Ectodermal cell (in vitro differentiated cells): ENCODE measurements at regions not wholly inside any gene's neighbourhood (a gene's known extent, or its start where the extent isn't known, plus 50 kb on each side); places are given as distances from the start of the nearest gene placed in this dataset.
"Not testable (repeated sequence)": the region's sequence is repeated elsewhere in the genome, so short reads cannot be mapped to it uniquely, and the experiment has no call there.

ENCODE experiments used
- H3K27ac ChIP-seq: 2 replicates; pipeline ENCODE4 v1.7.0; 2013; ENCODE audit warnings: mild to moderate bottlenecking, low read depth, low read length; ENCODE audit not compliant: insufficient read depth, poor library complexity, severe bottlenecking
- H3K27me3 ChIP-seq: 2 replicates; pipeline ENCODE4 v1.7.0; 2013; ENCODE audit warnings: mild to moderate bottlenecking, low read length; ENCODE audit not compliant: insufficient read depth, control insufficient read depth, poor library complexity, severe bottlenecking
- H3K36me3 ChIP-seq: one replicate; pipeline ENCODE4 v1.7.0; 2013; ENCODE audit warnings: low read length; ENCODE audit not compliant: control insufficient read depth, insufficient read depth
- H3K4me1 ChIP-seq: one replicate; pipeline ENCODE4 v1.7.0; 2013; ENCODE audit warnings: low read length; ENCODE audit not compliant: control insufficient read depth, insufficient read depth
- H3K4me3 ChIP-seq: 2 replicates; pipeline ENCODE4 v1.7.0; 2013; ENCODE audit warnings: low read depth, low read length, control low read depth; ENCODE audit not compliant: insufficient read depth
- H3K9me3 ChIP-seq: 2 replicates; pipeline ENCODE4 v1.7.0; 2013; ENCODE audit warnings: mild to moderate bottlenecking, low read length, moderate library complexity; ENCODE audit not compliant: control insufficient read depth
- WGBS, 2 experiments: methylation state at CpG; one replicate each; pipeline ENCODE4 v1.1.7; 2013; ENCODE audit warnings: missing lambda C conversion rate in 2 of 2; 5-methylcytosine and 5-hydroxymethylcytosine counted together

- no peaks in the 10 kb centered on the region for H3K36me3 ChIP-seq
- H3K27me3 ChIP-seq: no peaks in the 10 kb centered on the region
- WGBS, 2 experiments: 94 to 95% methylated on average over 6 of the region's 6 CpGs
These were observed 204.9 kb upstream of the LINGO1 start for GRCh38 chr15:77837649-77838025.

GRCh38 chr15:77836906-77837648 is 204.4 kb upstream of the LINGO1 start:
- Histone ChIP-seq H3K36me3 (no peaks in the 10 kb centered on the region), H3K4me1 (peaks cover 6% of the 10 kb centered on the region), H3K4me3 (no peak overlapping the region), H3K27ac (no peak overlapping the region), H3K9me3 (no peaks in the 10 kb centered on the region), H3K27me3 (no peaks in the 10 kb centered on the region)
- WGBS, 2 experiments: 83 to 87% methylated on average over 12 of the region's 12 CpGs

More at GRCh38 chr15:77837649-77838025, 204.9 kb upstream of the LINGO1 start:
- Histone ChIP-seq H3K9me3 (no peaks in the 10 kb centered on the region), H3K4me1 (peaks cover under 1% of the 10 kb centered on the region), H3K4me3 (no peak overlapping the region), H3K27ac (no peak overlapping the region)

DNA sequence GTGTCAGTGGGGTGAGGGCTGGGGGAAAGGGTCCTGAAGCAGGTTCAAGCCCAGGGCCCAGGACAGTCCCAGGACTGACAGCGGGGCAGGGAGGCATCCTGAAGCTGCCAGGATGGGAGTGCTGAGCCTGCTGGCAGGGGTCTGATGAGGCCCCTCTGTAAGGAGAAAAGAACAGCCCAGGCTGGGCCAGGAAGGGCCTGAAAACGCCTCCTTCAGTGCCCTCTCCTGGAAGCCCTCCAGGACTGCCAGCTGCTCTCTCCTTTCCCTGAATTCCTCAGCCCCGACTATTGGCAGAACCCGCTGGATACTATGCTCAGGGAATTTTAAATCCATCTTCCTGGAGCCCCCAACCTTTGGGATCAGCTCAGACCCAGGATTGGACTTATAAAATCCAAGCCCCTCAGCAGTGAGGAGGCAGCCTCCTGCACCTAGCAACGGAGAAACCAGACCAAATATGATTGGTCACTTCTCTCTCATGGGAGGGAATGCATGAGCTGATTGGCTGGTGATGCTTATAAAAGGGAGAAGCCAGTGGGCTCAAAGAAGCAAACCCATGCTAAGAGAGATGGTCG is 203.5 kb upstream of the LINGO1 start:
- H3K36me3 ChIP-seq: no peaks in the 10 kb centered on the region
- no peak overlapping the region for H3K27ac ChIP-seq
- WGBS, 2 experiments: 37 to 42% methylated on average over 6 of the region's 6 CpGs
- H3K4me1 ChIP-seq: peaks cover 12% of the 10 kb centered on the region
- H3K4me3 ChIP-seq: no peak overlapping the region
- no peaks in the 10 kb centered on the region for H3K27me3 ChIP-seq
- H3K9me3 ChIP-seq: no peaks in the 10 kb centered on the region

DNA sequence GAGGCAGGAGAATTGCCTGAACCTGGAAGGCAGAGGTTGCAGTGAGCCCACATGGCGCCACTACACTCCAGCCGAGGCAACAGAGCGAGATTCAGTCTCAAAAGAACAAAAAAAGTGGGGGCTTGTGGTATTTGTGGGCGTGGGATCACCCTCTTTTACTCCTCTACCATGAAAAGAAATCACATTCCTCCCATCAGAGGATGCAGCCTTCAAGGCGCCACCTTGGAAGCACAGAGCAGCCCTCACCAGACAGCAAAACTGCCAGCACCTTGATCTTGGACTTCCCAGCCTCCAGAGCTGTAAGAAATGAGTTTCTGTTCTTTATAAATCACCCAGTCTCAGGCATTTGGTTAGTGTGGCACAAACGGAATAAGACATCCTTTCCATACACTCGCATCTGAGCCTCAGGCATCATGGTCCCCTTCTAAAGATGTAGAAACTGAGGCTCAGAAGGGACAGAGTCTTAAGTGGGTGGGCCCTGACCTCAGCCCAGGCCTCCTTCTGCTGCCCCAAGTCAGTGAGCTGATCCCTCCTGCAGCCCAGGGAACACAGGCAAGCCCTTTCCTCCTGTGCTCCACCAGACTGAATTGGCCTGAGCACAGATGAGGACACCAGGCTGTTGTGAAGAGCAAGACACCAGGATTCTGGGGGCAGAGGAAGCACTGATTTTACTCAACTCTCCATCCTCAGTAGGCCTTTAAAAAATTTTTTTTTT is 201.7 kb upstream of the LINGO1 start:
- Histone ChIP-seq H3K27me3 (no peaks in the 10 kb centered on the region), H3K36me3 (no peaks in the 10 kb centered on the region), H3K4me1 (peaks cover 12% of the 10 kb centered on the region), H3K27ac (no peak overlapping the region), H3K4me3 (no peak overlapping the region), H3K9me3 (no peaks in the 10 kb centered on the region)
- WGBS, 2 experiments: 91 to 93% methylated on average over 7 of the region's 7 CpGs

- WGBS, 2 experiments: 86 to 90% methylated on average over 2 of the region's 2 CpGs
- no peaks in the 10 kb centered on the region for H3K9me3 ChIP-seq
- H3K4me3 ChIP-seq: no peak overlapping the region
- H3K4me1 ChIP-seq: peaks cover 12% of the 10 kb centered on the region
- H3K27ac ChIP-seq: no peak overlapping the region
- H3K27me3 ChIP-seq: no peaks in the 10 kb centered on the region
- H3K36me3 ChIP-seq: no peaks in the 10 kb centered on the region
These were observed 200.2 kb upstream of the LINGO1 start for GRCh38 chr15:77832874-77833273.

- Histone ChIP-seq H3K36me3 (no peaks in the 10 kb centered on the region), H3K4me1 (peaks cover 12% of the 10 kb centered on the region), H3K9me3 (no peaks in the 10 kb centered on the region), H3K4me3 (no peak overlapping the region), H3K27me3 (no peaks in the 10 kb centered on the region), H3K27ac (no peak overlapping the region)
- 76 to 79% methylated on average over 4 of the region's 4 CpGs for WGBS, 2 experiments
These were observed 199.3 kb upstream of the LINGO1 start for GRCh38 chr15:77831986-77832385.

DNA sequence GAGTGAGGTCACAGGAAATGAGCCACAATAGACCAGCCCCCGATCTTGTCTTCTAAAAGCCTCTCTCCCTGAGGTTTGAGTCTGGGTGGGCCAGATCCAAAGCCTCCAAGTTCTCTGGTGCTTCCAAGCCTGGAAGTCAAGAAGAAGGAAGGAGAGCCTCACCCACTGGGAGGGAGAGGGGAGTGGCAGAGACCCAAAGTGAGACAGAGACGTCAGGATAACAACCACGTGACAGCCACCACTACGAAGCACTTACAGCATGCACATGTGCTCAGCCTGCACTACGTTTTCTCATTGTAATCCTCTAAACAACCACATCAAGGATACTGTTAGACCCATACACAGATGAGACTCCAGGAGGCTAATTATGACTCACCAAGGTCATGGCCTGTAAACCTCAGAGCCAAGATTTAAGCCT is 197.3 kb upstream of the LINGO1 start:
- no peak overlapping the region for H3K4me3 ChIP-seq
- H3K27ac ChIP-seq: no peak overlapping the region
- no peaks in the 10 kb centered on the region for H3K36me3 ChIP-seq
- H3K9me3 ChIP-seq: no peaks in the 10 kb centered on the region
- H3K27me3 ChIP-seq: no peaks in the 10 kb centered on the region
- 71 to 77% methylated on average over 5 of the region's 5 CpGs for WGBS, 2 experiments
- peaks cover 12% of the 10 kb centered on the region for H3K4me1 ChIP-seq

DNA sequence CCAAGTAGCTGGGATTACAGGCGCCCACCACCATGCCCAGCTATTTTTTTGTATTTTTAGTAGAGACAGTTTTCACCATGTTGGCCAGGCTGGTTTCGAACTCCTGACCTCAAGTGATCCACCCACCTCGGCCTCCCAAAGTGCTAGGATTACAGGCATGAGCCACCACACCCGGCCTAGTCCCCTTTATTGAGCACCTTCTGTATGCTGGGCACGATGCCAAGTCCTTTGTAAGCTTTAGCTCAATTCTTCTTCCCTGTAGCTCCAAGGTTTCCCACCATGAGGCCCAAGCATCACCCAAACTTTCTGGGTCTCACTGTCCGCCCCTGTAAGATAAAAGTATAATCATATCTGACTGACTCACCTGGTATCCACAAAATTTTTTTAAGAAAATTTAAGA is 196.6 kb upstream of the LINGO1 start:
- 85 to 92% methylated on average over 5 to 6 of the region's 6 CpGs for WGBS, 2 experiments
- not testable (repeated sequence) for H3K27me3 ChIP-seq, H3K4me3 ChIP-seq, H3K36me3 ChIP-seq, H3K27ac ChIP-seq, H3K9me3 ChIP-seq
- peaks cover 12% of the 10 kb centered on the region for H3K4me1 ChIP-seq

DNA sequence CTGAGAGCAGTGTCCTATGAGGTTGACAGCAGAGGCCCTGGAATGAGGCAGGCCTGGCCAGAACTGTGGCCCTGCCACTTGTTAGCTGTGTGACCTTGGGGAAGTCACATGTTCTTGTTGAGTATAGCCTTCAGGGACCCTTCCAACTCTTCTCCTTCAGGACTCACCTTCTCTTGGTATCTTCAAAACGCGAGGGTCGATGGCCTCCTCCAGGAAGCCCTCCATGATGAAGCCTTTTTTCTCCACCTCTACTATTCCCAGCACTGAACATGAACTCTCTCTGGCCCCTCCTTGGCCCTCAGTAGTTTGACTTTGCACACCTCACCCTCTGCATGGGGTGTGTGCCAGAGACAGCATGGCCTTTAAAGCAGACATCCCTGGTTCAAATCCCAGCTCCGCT is 195.1 kb upstream of the LINGO1 start:
- Histone ChIP-seq H3K27ac (no peak overlapping the region), H3K27me3 (no peaks in the 10 kb centered on the region), H3K9me3 (no peaks in the 10 kb centered on the region), H3K4me1 (peaks cover 12% of the 10 kb centered on the region), H3K4me3 (no peak overlapping the region), H3K36me3 (no peaks in the 10 kb centered on the region)
- WGBS, 2 experiments: 93 to 96% methylated on average over 4 of the region's 4 CpGs

DNA sequence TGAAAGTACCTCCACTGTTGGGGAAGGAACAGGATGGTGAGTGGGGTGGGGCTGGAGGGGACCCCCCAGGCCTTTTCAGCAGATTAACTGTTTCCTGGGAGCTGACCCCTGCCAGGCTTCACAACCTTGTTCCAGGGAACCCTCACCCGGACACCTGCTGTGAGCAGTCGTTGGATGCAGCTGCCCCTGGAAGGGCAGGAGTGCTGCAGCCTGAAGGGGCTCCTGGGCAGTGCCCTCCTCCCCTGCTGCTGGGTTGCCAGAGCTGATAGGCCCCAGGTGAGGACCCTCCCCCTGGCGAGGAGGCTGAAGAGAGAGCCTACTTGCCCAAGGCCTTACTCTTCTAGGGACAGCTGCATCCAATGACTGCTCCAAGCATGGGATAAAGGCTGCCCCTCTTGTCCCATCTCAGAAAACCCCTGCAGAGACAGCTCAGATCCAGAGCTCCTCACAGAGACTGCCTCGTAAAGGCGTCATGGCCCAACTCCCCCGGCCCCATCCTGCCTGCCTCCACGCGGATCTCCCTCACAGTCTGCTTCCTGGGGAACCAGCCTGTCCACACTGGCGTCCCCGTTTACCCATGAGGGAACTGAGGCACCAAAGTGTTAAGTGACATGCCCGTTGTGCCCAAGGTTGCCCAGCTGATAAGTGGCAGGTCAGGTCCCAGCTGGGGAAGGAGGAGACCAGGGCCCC is 193.4 kb upstream of the LINGO1 start:
- Histone ChIP-seq H3K36me3 (no peaks in the 10 kb centered on the region), H3K27me3 (peaks cover 10% of the 10 kb centered on the region), H3K9me3 (no peaks in the 10 kb centered on the region), H3K4me1 (no peaks in the 10 kb centered on the region), H3K4me3 (no peak overlapping the region), H3K27ac (no peak overlapping the region)
- WGBS, 2 experiments: 72 to 73% methylated on average over 11 of the region's 11 CpGs
